ENCODE measurements at regions not wholly inside any gene's neighbourhood (a gene's known extent, or its start where the extent isn't known, plus 50 kb on each side); places are given as distances from the start of the nearest gene placed in this dataset.

DNA sequence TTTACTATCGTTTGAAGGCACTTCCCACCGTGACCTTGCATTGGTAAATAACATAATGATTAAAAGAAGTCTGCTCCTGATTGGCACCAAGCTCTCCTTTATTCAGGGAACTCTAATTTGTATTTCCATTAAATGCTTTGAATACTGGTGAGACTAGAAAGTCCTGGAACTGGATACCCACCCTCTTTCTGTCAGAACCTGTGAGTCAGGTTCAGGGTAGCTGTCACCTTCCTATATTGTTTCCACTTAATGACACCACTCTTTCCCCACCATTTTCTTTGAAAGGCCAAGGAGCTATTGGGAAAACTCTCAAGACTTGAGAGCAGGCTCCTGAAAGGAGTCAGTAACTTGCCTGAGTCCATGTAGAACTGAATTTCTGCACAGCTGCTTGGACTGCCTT is 55.9 kb upstream of the RASSF6 start:
- Mint-ChIP-seq H3K27me3 (ENCODE audit: insufficient read depth, unreplicated experiment) (no peaks in the 10 kb centered on the region), H3K4me1 (ENCODE audit: low read depth, unreplicated experiment) (no peaks in the 10 kb centered on the region), H3K36me3 (ENCODE audit: insufficient read depth, unreplicated experiment) (no peaks in the 10 kb centered on the region), H3K27ac (ENCODE audit: unreplicated experiment) (no peak overlapping the region), H3K9me3 (ENCODE audit: unreplicated experiment) (no peaks in the 10 kb centered on the region), H3K4me3 (ENCODE audit: unreplicated experiment) (no peak overlapping the region)
- intact Hi-C loops (cut with micrococcal nuclease; ENCODE audit: unreplicated experiment): no loop called here
- POLR2A ChIA-PET: no interaction called here
- H3K4me1 ChIP-seq: no peaks in the 10 kb centered on the region
- no peaks in the 10 kb centered on the region for H3K27me3 ChIP-seq (replicated peaks; ENCODE audit: control insufficient read depth, insufficient read depth, low read length)
- no TSS peak for BruUV-seq (replicated peaks)
- H3K36me3 ChIP-seq (ENCODE audit: control insufficient read depth, insufficient read depth, low read length): no peaks in the 10 kb centered on the region
- H3K9me3 ChIP-seq: no peaks in the 10 kb centered on the region
- TF ChIP-seq, protein P1, sequence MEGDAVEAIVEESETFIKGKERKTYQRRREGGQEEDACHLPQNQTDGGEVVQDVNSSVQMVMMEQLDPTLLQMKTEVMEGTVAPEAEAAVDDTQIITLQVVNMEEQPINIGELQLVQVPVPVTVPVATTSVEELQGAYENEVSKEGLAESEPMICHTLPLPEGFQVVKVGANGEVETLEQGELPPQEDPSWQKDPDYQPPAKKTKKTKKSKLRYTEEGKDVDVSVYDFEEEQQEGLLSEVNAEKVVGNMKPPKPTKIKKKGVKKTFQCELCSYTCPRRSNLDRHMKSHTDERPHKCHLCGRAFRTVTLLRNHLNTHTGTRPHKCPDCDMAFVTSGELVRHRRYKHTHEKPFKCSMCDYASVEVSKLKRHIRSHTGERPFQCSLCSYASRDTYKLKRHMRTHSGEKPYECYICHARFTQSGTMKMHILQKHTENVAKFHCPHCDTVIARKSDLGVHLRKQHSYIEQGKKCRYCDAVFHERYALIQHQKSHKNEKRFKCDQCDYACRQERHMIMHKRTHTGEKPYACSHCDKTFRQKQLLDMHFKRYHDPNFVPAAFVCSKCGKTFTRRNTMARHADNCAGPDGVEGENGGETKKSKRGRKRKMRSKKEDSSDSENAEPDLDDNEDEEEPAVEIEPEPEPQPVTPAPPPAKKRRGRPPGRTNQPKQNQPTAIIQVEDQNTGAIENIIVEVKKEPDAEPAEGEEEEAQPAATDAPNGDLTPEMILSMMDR (IDR thresholded peaks at IDR 0.05; ENCODE audit: insufficient read depth in 1 of 2, low read depth in 1 of 2, low read length in 1 of 2, severe bottlenecking in 1 of 2, unreplicated experiment in 1 of 2): no peak
- DNase-seq: no peak
- H3K4me3 ChIP-seq (ENCODE audit: low read depth, low read length): no peak overlapping the region
- CTCF ChIA-PET: no interaction called here

DNA sequence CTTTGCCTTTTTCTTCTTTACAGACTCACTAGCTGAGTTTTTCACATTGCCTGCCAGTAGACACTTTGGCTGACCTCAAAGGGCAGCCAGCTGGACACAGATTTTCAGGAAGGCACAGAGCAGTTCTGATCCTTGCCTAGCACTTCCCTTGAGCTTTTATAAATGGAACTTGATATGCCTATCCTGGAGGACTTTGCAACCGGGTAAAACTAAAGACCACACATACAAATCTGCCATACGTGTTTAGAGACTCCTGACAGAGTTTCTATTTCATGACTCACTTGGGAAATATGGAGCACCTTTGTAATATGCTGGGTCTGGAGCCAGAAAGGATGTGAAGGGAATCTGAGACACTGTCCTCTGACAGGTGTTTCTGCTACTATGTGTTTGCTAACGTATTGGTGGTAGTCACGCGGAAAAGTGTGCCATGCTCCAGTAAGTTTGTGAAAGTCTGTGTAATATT is 56.7 kb upstream of the RASSF6 start:
- BruUV-seq (replicated peaks): no TSS peak
- H3K9me3 Mint-ChIP-seq (ENCODE audit: unreplicated experiment): no peaks in the 10 kb centered on the region
- no peak for DNase-seq

DNA sequence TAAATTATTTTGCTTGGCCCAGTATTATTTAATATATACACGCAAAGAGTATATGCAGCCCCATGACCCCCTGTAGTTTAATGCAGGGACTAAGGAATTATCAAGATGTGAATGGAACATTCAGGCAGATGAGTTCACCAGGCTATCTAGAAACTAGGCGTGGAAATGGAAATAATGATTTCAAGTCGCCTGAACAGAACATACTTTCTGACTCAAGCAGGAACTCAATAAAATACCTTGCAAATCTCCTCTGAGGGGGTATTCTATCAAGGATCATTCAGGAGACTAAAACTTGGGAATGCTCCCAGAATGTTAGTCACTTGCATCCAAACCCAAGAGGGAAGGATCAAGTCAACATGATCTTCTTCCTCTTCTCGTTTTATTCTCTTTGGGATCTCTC is 59.6 kb upstream of the RASSF6 start:
- TF ChIP-seq, protein P1 (IDR thresholded peaks at IDR 0.05; ENCODE audit: insufficient read depth in 1 of 2, low read depth in 1 of 2, low read length in 1 of 2, severe bottlenecking in 1 of 2, unreplicated experiment in 1 of 2): no peak
- Histone ChIP-seq H3K36me3 (ENCODE audit: control insufficient read depth, insufficient read depth, low read length) (no peaks in the 10 kb centered on the region), H3K9me3 (no peaks in the 10 kb centered on the region), H3K4me1 (no peaks in the 10 kb centered on the region), H3K27me3 (replicated peaks; ENCODE audit: control insufficient read depth, insufficient read depth, low read length) (no peaks in the 10 kb centered on the region), H3K4me3 (ENCODE audit: low read depth, low read length) (no peak overlapping the region)
- no peaks in the 10 kb centered on the region for H3K9me3 Mint-ChIP-seq (ENCODE audit: unreplicated experiment)
- POLR2A ChIA-PET: no interaction called here
- intact Hi-C loops (cut with micrococcal nuclease; ENCODE audit: unreplicated experiment): no loop called here
- no peak for DNase-seq
- no peak overlapping the region for H3K27ac Mint-ChIP-seq (ENCODE audit: unreplicated experiment)
- CTCF ChIA-PET: no interaction called here
- no peaks in the 10 kb centered on the region for H3K36me3 Mint-ChIP-seq (ENCODE audit: insufficient read depth, unreplicated experiment)
- no peaks in the 10 kb centered on the region for H3K27me3 Mint-ChIP-seq (ENCODE audit: insufficient read depth, unreplicated experiment)
- no peaks in the 10 kb centered on the region for H3K4me1 Mint-ChIP-seq (ENCODE audit: low read depth, unreplicated experiment)
- BruUV-seq (replicated peaks): no TSS peak
- H3K4me3 Mint-ChIP-seq (ENCODE audit: unreplicated experiment): no peak overlapping the region

More for the DNA sequence above, 56.7 kb upstream of the RASSF6 start:
- POLR2A ChIA-PET: no interaction called here
- H3K27ac Mint-ChIP-seq (ENCODE audit: unreplicated experiment): no peak overlapping the region
- no peaks in the 10 kb centered on the region for H3K36me3 ChIP-seq (ENCODE audit: control insufficient read depth, insufficient read depth, low read length)
- no peak overlapping the region for H3K4me3 Mint-ChIP-seq (ENCODE audit: unreplicated experiment)
- intact Hi-C loops (cut with micrococcal nuclease; ENCODE audit: unreplicated experiment): no loop called here
- H3K4me1 ChIP-seq: no peaks in the 10 kb centered on the region
- no peaks in the 10 kb centered on the region for H3K4me1 Mint-ChIP-seq (ENCODE audit: low read depth, unreplicated experiment)
- no peaks in the 10 kb centered on the region for H3K27me3 Mint-ChIP-seq (ENCODE audit: insufficient read depth, unreplicated experiment)
- no peak overlapping the region for H3K4me3 ChIP-seq (ENCODE audit: low read depth, low read length)
- TF ChIP-seq, protein P1 (IDR thresholded peaks at IDR 0.05; ENCODE audit: insufficient read depth in 1 of 2, low read depth in 1 of 2, low read length in 1 of 2, severe bottlenecking in 1 of 2, unreplicated experiment in 1 of 2): no peak
- H3K36me3 Mint-ChIP-seq (ENCODE audit: insufficient read depth, unreplicated experiment): no peaks in the 10 kb centered on the region
- no peaks in the 10 kb centered on the region for H3K9me3 ChIP-seq
- H3K27me3 ChIP-seq (replicated peaks; ENCODE audit: control insufficient read depth, insufficient read depth, low read length): no peaks in the 10 kb centered on the region
- CTCF ChIA-PET: no interaction called here

Data from Caco-2 (cell line).